WERI-Rb-1 (cell line): ENCODE measurements at regions not wholly inside any gene's neighbourhood (a gene's known extent, or its start where the extent isn't known, plus 50 kb on each side); places are given as distances from the start of the nearest gene placed in this dataset.

Experiments used
- DNase-seq: peaks from one replicate; pipeline ENCODE4 v3.0.0-alpha.2; 2020
- H3K27ac ChIP-seq: fragments of 250-450 bp; sonication (Bioruptor Pico); 2 replicates; pipeline ENCODE4 v1.5.1; 2020; ENCODE audit warnings: mild to moderate bottlenecking, moderate library complexity
- H3K27me3 ChIP-seq: fragments of 250-450 bp; sonication (Bioruptor Pico); 2 replicates; pipeline ENCODE4 v1.5.1; 2021; ENCODE audit warnings: mild to moderate bottlenecking, low read depth, moderate library complexity; ENCODE audit not compliant: insufficient read depth, severe bottlenecking
- H3K36me3 ChIP-seq: fragments of 250-450 bp; sonication (Bioruptor Pico); 2 replicates; pipeline ENCODE4 v1.5.1; 2020; ENCODE audit warnings: mild to moderate bottlenecking, moderate library complexity
- H3K4me3 ChIP-seq: 2 replicates; pipeline ENCODE4 v1.5.1; 2011; ENCODE audit warnings: low read depth, mild to moderate bottlenecking, control low read depth, low read length
- H3K9me3 ChIP-seq: fragments of 250-450 bp; sonication (Bioruptor Pico); 2 replicates; pipeline ENCODE4 v1.5.1; 2021; ENCODE audit warnings: mild to moderate bottlenecking, moderate library complexity; ENCODE audit not compliant: severe bottlenecking
- CTCF ChIP-seq: IDR thresholded peaks from 2 replicates; pipeline ENCODE4 v1.5.1; 2011; ENCODE audit warnings: low read depth, mild to moderate bottlenecking, control low read depth, inconsistent platforms, low read length

- H3K27ac ChIP-seq: no peak overlapping the region
- no peak overlapping the region for H3K4me3 ChIP-seq
- no peak for TF ChIP-seq CTCF
- DNase-seq: no peak
- peaks cover 33% of the 10 kb centered on the region for H3K27me3 ChIP-seq
- no peaks in the 10 kb centered on the region for H3K9me3 ChIP-seq
- H3K36me3 ChIP-seq: no peaks in the 10 kb centered on the region
These were observed 127.5 kb upstream of the GAREM1 start for GRCh38 chr18:32598144-32598543.

- DNase-seq: no peak
These were observed 125.8 kb upstream of the GAREM1 start for GRCh38 chr18:32596501-32596900.

GRCh38 chr18:32595832-32596231 is 125.2 kb upstream of the GAREM1 start:
- no peaks in the 10 kb centered on the region for H3K9me3 ChIP-seq
- no peak for TF ChIP-seq CTCF
- no peak overlapping the region for H3K27ac ChIP-seq
- DNase-seq: no peak
- no peaks in the 10 kb centered on the region for H3K36me3 ChIP-seq
- H3K4me3 ChIP-seq: no peak overlapping the region
- peaks cover 24% of the 10 kb centered on the region for H3K27me3 ChIP-seq

More at GRCh38 chr18:32596501-32596900, 125.8 kb upstream of the GAREM1 start:
- Histone ChIP-seq H3K27me3 (peaks cover 24% of the 10 kb centered on the region), H3K4me3 (no peak overlapping the region), H3K27ac (no peak overlapping the region), H3K9me3 (no peaks in the 10 kb centered on the region), H3K36me3 (no peaks in the 10 kb centered on the region)
- no peak for TF ChIP-seq CTCF

GRCh38 chr18:32588191-32588590 is 117.5 kb upstream of the GAREM1 start:
- H3K9me3 ChIP-seq: no peaks in the 10 kb centered on the region
- no peak for DNase-seq
- H3K36me3 ChIP-seq: no peaks in the 10 kb centered on the region
- H3K4me3 ChIP-seq: no peak overlapping the region
- no peak overlapping the region for H3K27ac ChIP-seq
- TF ChIP-seq CTCF: no peak
- peaks cover 13% of the 10 kb centered on the region for H3K27me3 ChIP-seq

GRCh38 chr18:32583431-32583830 is 112.7 kb upstream of the GAREM1 start:
- TF ChIP-seq CTCF: no peak
- Histone ChIP-seq H3K27me3 (peaks cover 25% of the 10 kb centered on the region), H3K4me3 (no peak overlapping the region), H3K27ac (no peak overlapping the region), H3K9me3 (no peaks in the 10 kb centered on the region), H3K36me3 (no peaks in the 10 kb centered on the region)
- no peak for DNase-seq

- no peaks in the 10 kb centered on the region for H3K36me3 ChIP-seq
- DNase-seq: no peak
- no peak overlapping the region for H3K27ac ChIP-seq
- no peaks in the 10 kb centered on the region for H3K9me3 ChIP-seq
- H3K27me3 ChIP-seq: peaks cover 24% of the 10 kb centered on the region
- no peak overlapping the region for H3K4me3 ChIP-seq
- no peak for TF ChIP-seq CTCF
These were observed 111.8 kb upstream of the GAREM1 start for GRCh38 chr18:32582455-32582854.
